SW 1271 (cell line): ENCODE measurements at regions not wholly inside any gene's neighbourhood (a gene's known extent, or its start where the extent isn't known, plus 50 kb on each side); places are given as distances from the start of the nearest gene placed in this dataset.

Source experiments
- DNase-seq, 2 experiments: peaks; one replicate each; lab custom pipeline; 2025; lab: John Stamatoyannopoulos, UW

DNA sequence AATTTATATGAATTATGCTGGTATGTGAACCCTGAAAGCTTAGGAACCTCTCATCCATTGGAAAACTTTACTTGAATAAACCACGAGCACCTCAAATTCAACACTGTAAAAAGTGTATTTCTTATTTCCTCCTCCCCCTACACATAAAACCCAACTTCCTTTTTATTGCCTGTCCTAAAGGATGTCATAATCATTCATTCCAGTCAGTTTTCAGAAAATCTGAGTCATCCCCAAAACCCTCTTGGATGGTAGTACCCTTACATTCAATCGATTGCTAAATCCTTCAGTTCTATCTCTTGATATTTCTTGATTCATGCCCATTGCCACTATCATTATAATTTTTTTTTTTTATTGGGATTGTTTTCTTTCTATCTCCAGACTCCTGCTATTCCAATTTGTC is 91.1 kb upstream of the ATP8A1 start:
- no peak for DNase-seq

DNA sequence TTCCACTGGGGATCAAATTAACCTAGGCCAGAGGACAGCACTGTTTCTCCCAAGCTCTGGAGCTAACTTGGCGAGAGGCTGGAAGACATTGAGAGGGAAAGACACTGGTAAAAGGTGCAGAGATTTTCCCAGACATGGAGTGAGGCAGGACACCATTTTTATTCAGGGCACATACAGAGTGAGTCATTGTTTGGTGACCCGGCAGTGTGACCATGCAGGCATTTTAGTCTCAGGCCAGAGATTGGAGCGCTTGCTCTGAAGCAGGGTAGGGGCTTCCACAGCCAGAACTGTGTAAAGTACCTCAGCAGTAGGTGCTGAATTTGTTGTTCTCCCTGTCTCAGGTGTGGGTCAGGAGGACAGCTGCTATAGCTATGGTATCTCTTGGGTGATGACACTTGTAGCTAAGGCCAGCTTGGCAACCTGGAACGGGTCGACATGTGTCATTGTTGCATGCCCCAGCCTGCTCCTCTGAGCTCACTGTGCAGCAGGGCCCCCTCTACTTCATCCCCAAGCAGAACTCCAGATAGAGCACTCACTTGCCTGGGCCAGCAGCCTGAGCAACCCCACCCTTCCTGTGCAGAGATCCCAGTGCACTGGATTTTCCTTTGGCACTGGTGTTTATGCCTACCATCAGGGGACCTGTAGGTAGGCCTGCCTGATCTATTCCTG is 79.8 kb upstream of the ATP8A1 start:
- DNase-seq, result no peak

DNA sequence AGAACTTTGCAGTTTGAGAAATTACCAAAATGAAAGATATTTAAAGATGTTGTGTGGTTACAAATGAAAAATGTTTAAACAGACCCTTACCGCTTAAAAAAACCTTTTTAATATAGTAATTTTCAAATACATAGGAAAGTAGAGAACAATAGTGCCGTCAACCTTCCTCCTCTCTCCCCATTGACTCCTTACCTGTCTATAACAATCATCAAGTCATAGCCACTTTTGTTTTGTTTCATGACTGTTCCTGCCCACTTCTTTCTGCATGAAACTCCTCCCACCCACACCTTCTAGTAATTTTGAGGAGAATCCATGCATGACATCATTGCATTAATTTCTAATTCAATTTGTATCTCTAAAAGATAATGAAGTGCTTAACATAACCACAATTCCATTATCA is 76.5 kb upstream of the ATP8A1 start:
- DNase-seq, result no peak

DNA sequence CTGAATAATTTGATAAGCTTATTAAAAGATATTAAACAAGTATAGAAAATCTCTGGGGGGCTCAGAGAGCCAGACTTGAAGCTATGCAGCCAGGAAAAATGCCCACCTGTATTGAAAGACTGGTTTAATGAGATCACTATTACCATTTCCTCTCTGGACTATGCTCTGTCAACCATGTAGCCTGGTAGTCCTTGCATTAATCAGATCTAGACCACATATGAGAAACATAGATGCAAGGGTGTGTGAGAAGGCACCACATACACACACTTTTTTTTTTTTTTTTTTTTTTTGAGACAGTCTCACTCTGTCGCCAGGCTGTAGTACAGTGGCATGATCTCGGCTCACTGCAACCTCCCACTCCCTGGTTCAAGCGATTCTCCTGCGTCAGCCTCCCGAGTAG is 75.9 kb upstream of the ATP8A1 start:
- DNase-seq, result no peak

DNA sequence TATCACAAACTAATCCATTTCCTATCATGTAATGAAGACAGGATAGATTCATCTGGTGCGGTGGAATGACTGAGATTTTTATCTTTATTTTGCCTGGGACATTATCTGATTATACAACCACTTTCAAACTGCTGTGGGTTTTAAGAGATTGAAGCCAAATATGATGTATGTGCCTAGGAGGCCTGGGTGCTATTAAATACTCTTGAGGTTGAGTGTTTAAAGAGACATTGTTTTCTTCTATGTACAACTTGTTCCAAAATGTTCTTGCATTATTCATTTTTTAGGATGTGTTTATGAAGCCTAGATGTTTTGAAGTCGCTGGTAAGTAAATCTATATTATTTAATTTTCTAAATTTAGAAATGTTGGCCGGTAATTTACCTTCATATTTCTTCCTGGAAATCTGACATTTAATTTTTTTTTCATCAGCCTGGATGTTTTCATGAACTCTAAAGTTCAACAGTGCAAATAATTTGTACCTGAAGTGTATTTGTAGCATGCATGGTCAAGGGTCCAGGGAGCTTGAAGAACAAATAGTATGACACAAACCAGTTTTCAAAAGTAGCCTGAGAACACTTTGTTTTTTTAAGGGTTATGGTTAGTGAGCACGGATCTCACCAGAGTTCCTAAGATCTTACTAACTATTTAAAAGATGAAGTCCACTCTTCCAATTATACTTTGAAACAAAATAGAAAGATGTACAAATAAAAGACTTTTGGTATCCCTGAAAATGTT is 72.8 kb upstream of the ATP8A1 start:
- DNase-seq, result no peak

DNA sequence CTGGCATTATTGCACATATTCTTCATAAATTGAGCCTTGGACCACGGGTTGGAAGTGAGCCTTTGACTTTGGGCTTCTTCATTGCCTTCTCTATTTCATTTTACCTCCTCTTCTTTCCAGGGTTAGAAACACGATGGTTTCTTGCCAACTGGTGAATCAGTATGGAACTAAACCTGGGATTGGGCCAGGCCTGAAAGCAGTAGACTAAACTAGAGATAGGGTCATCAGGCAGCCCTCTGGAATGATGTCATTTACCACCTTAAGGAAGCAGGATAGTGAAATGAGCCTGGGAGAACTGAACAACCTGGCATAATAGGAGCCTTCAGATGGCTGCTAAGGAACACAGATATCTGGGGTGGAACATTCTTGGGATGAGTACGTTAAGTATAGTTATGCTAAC is 67.5 kb upstream of the ATP8A1 start:
- no peak for DNase-seq

DNA sequence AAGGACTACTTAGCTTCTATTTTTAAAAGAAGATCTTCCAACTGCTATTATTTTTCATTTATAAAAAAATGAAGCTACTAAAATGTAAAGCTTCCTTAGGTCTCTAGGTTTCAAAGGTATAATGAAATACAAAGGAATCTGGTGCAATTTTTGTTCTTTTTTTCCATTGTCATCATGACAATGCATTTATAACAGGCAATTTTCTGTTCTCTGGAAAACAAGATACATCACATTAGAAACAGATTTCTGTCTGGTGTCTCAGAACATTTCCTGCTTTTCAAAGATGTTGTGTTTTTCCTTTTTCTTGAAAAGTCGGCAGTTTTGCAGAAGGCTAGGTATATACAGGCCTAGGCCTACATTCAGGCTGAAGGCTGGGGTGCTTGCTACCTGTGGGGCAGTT is 63.6 kb upstream of the ATP8A1 start:
- no peak for DNase-seq

DNA sequence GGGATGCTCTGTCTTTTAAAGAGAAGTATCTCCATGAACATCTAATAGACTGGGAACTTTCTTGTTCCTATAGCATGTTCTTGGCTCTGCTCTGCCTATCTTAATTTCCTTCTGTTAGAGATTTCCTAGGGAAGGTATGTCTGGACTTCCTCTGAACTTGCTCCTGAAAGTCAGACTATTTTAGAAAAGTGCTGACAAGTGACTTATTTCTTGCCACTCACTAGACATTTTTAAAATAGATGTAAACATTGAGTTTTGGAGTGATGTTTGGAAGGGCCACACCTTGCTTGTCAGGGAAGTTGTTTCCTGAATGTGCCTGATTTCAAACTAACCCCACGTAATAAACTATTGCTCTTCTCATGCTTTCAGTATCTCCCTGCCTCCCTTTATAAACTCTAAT is 62.4 kb upstream of the ATP8A1 start:
- DNase-seq, result no peak

DNA sequence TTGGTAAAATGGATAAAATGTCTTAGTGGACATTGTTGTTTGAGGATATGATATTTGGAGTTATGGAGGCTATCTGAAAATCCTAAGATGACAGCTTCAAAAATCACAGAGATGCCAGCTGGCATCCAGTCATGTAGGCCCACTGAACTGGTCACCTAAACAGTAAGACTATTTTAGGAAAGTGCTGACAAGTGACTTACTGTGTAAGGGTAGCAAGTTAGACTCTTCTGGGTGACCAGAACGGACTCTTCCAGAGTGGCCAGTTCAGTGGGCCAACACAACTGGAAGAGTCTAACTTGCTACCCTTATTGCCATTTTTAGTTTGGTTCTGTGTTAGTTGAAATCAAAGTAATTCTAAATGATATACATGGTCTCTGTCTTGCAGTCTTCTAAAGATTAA is 61.4 kb upstream of the ATP8A1 start:
- DNase-seq, result no peak

DNA sequence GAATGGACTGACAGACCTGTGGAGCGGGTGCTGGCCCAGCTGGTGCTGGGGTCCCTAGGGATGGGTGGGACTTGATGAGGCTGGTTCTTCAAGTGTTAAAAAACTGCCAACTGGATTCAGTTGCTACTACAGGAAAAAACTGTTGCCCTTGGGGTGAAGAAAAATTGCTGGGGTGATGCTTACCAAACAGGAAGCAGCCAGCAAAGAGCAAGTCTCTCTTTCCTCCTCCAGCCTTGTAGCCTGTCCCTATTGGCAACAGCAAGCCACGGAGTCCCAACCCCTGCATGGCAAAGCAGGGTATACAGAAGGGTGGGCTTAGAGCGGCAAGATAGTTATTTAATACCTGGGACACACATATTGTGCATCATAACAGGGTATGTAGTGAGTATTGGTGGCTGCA is 60.1 kb upstream of the ATP8A1 start:
- DNase-seq, result no peak

DNA sequence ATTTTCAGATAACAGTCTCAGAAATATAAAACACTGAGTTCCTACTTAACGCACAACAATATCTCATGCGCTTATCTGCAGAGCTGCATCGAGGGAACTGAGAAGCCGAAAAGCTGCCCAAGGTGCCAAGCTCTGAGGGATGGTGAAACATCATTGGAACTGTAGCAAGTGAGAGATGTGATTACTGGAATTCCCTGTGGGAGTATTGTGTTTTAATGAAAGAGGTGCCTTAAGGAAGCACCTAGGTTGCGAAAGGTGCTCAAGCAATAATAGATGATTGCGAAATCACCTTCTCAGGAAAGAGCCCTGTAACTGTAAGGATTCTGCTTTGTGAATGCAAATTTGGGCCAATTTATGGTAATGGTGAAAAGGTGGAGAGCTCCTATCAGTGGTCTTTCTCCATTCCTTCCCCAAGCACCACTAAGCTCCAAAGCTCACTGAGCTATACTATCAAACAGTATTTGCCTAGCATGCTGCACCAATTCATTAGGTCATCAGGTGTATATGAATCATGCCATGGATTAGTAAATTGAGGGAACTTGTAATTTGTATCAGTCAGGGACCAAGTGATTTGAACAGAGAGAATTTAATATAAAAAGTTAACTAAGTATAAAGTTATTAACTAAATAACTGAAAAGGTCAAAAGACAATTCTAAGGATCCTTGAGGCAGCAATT is 59.0 kb upstream of the ATP8A1 start:
- no peak for DNase-seq

DNA sequence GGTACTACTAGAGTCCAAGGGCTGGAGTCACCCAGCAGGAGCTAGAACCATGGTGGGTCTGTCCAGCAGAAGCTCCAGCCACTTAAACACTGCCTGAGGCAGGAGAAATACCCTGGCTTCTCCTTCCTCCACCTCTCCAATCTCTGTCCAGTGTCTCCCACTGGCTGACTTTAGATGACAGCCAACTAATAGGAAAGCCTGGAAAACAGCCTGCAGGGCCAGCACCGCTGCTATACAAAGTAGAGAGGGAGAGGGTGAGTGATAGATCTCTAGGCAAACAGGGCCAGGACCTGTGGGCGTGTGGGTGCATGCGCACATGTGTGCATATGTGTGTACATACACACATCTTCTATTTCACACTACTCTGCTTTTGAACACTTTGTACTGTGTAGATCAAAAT is 56.5 kb upstream of the ATP8A1 start:
- DNase-seq, result no peak

DNA sequence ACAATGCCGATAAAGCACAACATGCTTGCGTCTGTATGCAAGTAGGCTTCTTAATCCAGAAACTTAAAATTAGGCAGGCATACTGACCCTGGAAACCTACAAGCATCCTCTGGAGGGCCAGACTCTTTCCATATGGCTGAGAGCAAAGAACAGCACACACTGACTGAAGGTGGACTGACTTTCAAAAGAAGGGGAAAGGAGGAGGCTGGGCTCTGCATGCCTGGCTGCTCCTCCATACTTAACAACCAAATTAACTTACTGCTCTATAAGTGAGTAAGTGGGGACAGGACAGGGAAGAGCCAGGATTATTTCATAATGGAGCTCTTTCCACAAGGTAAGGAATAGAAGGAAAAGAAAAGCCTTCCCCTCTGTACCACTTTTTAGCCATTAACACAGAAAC is 55.9 kb upstream of the ATP8A1 start:
- no peak for DNase-seq

DNA sequence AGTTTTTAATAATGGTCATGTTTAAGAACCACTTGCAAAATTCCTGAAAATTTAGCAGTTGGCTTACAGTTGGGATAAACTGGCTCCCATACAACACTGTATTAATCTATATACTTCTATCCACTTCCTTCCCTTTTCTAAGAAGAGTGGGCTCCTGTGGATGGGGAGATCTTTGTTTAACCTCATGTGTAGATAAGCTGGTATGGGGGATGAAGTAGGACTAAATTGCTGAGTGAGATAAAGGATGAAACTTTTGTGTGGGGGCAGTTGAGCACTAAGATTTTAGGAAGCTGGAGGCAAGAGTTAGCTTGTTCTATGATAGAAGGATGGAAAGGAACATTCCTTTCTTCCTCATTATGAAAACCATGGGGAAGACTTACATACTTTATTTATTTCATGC is 54.6 kb upstream of the ATP8A1 start:
- no peak for DNase-seq

DNA sequence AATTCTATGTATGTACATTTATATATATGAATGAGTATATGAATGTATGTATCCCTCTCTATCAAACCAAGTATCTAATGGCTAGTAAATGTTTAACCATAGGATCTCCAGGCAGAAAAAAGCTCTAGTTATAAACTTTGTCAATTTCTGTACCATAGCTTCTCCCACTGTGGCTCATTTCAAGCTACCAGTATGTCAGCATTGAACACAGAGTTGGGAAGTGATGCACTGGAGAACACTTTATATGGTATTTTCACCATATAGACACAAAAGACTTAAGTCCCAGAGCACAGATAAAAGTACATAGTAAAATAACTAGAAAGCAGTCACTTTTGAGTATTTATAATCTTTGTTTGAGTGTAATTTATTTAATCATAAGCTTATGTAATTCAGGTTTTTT is 53.9 kb upstream of the ATP8A1 start:
- DNase-seq, result no peak

DNA sequence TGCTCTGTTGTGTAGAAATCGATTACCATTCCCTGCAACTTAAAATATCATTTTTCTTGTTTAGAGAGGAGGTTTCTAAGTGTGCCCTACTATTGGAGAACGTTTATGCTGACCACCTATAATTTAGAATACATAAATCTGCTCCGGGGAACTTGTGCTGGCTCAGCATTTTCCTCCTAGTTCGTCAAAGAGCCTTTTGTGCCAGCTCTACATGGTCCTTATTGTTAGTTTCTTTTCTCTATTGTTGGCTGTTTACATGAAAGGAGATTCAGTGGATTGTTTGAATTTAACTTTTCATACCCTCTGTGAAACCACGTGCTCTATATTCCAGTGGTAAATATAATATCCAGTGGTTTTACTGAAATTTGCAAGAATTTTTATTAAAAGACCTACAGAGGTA is 53.4 kb upstream of the ATP8A1 start:
- DNase-seq, result no peak

DNA sequence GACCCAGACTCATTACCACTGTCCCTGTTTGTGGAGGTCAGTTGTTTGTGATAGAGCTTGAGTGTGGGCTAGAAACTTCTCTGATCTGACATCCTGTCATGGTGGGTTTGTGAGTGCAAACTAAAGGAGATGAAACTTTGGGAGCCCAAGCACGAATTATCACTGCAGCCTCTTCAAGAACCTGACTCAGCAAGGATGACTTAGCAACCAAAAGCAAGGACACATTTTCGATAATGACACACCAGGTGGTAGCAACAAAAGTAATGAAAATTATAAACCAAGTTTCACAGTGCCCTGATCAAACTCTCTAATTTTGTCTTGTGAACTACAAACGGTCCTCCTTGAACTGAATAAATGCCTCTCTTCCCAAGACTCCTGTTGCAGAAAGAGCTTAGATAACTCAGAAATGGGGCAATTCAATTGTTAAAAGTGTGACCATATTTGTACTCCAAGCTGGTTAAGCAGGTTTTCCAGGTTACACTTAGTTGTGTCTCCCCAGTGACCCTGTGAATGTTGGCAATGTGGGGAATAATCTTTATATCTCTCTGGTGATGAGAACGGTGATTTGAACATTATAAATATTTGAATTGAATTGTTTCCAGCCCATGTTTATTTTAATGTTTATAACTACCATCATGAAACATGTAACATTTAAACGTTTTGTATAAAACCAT is 52.6 kb upstream of the ATP8A1 start:
- DNase-seq, result no peak

DNA sequence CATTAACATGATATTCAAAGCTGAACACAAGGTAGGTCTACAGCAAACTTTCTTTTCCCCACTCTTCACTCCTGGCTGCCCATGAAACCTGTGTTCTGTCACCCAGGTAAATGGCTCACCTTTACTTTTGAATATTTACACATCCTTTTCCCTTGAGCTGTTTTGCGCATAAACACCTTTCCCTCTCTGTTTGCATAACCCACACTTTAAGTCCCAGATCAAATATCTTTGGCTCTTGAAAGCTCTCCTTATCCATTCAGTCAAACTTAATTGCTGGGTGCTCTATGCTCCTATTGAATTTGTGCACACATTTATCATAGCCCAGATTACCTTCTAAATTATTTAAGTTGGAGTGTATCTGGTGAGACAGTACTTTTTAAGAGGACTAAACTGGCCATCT is 51.7 kb upstream of the ATP8A1 start:
- no peak for DNase-seq
